Neural crest cell (in vitro differentiated cells): ENCODE measurements at regions not wholly inside any gene's neighbourhood (a gene's known extent, or its start where the extent isn't known, plus 50 kb on each side); places are given as distances from the start of the nearest gene placed in this dataset.

Experiments used
- DNase-seq: peaks from one replicate; pipeline ENCODE4 v3.0.0; 2021; ENCODE audit warnings: low read depth, mixed read lengths, low spot score
- H3K27ac Mint-ChIP-seq: one replicate; pipeline ENCODE4 v1.8.0; 2021; ENCODE audit warnings: mild to moderate bottlenecking, mixed read lengths; ENCODE audit not compliant: unreplicated experiment
- H3K27me3 Mint-ChIP-seq: 2 replicates; pipeline ENCODE4 v1.8.0; 2021; ENCODE audit warnings: low read depth, mild to moderate bottlenecking, mixed read lengths
- H3K36me3 Mint-ChIP-seq: 2 replicates; pipeline ENCODE4 v1.8.0; 2021; ENCODE audit warnings: low read depth, mild to moderate bottlenecking, mixed read lengths
- H3K4me1 Mint-ChIP-seq: 2 replicates; pipeline ENCODE4 v1.8.0; 2021; ENCODE audit warnings: mixed read lengths
- H3K4me3 Mint-ChIP-seq: one replicate; pipeline ENCODE4 v1.8.0; 2021; ENCODE audit warnings: mild to moderate bottlenecking, mixed read lengths
- H3K9me3 Mint-ChIP-seq: 2 replicates; pipeline ENCODE4 v1.8.0; 2021; ENCODE audit warnings: mixed read lengths
- TF ChIP-seq, protein P1 (sequence below): fragments of 200-600 bp; sonication (generic); conservative IDR thresholded peaks from 2 replicates; pipeline ENCODE4 v1.5.0; 2021; ENCODE audit warnings: antibody characterized with exemption, mild to moderate bottlenecking

DNA sequence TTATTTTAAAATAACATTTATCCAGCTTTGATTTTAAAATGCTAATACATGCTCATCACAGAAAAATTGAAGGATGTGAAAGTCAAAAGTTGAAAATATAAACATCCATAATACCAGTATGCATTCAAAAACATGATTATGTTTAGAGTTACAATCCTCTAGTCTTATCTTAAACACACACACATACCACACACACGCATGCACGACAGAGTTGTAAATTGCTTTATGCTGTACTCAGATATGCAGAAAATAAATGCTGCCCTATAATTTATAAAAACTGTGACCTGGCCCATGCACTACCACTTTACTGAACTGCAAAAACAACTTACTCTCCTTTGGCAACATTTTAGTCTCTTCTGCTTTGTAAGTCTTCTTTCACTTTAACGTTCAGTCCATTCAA is 793.0 kb upstream of the FANCL start:
- no peak for DNase-seq
- H3K36me3 Mint-ChIP-seq: no peaks in the 10 kb centered on the region
- no peak overlapping the region for H3K27ac Mint-ChIP-seq
- H3K9me3 Mint-ChIP-seq: peaks cover 4% of the 10 kb centered on the region
- TF ChIP-seq, protein P1, sequence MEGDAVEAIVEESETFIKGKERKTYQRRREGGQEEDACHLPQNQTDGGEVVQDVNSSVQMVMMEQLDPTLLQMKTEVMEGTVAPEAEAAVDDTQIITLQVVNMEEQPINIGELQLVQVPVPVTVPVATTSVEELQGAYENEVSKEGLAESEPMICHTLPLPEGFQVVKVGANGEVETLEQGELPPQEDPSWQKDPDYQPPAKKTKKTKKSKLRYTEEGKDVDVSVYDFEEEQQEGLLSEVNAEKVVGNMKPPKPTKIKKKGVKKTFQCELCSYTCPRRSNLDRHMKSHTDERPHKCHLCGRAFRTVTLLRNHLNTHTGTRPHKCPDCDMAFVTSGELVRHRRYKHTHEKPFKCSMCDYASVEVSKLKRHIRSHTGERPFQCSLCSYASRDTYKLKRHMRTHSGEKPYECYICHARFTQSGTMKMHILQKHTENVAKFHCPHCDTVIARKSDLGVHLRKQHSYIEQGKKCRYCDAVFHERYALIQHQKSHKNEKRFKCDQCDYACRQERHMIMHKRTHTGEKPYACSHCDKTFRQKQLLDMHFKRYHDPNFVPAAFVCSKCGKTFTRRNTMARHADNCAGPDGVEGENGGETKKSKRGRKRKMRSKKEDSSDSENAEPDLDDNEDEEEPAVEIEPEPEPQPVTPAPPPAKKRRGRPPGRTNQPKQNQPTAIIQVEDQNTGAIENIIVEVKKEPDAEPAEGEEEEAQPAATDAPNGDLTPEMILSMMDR: no peak
- H3K27me3 Mint-ChIP-seq: peaks cover 3% of the 10 kb centered on the region
- no peak overlapping the region for H3K4me3 Mint-ChIP-seq
- H3K4me1 Mint-ChIP-seq: no peaks in the 10 kb centered on the region

DNA sequence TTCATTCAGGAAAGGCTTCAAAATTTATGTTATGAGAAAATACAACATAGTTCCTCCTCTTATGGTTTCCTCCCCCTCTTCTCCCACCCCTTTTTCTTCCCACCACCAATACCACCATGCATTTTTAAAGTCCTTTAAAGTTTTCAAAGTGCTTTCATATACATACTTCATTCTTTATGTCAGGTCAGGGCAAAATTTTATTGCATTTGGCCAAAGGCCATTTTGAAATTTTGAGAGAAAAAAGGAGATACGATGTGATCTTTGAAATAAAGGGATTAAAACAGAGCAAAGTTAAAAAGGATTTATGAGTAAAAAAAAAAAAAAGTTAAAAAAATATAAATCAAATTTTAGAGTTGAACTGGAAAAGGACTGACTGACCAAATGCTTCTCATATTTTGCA is 792.5 kb upstream of the FANCL start:
- H3K4me3 Mint-ChIP-seq: no peak overlapping the region
- H3K4me1 Mint-ChIP-seq: no peaks in the 10 kb centered on the region
- DNase-seq: no peak
- H3K27me3 Mint-ChIP-seq: peaks cover under 1% of the 10 kb centered on the region
- no peaks in the 10 kb centered on the region for H3K36me3 Mint-ChIP-seq
- H3K27ac Mint-ChIP-seq: no peak overlapping the region
- H3K9me3 Mint-ChIP-seq: peaks cover 4% of the 10 kb centered on the region
- TF ChIP-seq, protein P1: no peak

DNA sequence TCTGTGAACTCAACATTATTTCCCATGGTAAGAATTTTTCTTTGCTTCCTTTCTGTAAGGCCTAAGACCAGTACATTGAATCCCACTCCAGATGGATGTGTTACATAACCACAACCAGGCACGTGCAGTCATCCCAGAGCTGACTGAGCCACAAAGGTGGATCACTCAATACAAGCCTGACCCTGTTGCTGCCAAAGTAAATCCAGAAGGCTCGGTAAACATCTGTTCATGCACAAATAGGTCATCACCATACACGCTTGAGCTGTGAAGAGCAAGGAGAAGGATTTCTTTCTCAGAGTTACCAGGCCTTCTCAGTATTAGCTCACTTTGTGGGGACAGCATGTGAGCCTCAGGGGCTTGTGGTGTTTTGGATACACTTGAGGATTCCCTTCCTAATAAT is 791.4 kb upstream of the FANCL start:
- H3K27ac Mint-ChIP-seq: no peak overlapping the region
- H3K4me1 Mint-ChIP-seq: no peaks in the 10 kb centered on the region
- no peaks in the 10 kb centered on the region for H3K27me3 Mint-ChIP-seq
- H3K4me3 Mint-ChIP-seq: no peak overlapping the region
- no peak for DNase-seq
- H3K9me3 Mint-ChIP-seq: peaks cover 3% of the 10 kb centered on the region
- TF ChIP-seq, protein P1: no peak
- H3K36me3 Mint-ChIP-seq: no peaks in the 10 kb centered on the region

DNA sequence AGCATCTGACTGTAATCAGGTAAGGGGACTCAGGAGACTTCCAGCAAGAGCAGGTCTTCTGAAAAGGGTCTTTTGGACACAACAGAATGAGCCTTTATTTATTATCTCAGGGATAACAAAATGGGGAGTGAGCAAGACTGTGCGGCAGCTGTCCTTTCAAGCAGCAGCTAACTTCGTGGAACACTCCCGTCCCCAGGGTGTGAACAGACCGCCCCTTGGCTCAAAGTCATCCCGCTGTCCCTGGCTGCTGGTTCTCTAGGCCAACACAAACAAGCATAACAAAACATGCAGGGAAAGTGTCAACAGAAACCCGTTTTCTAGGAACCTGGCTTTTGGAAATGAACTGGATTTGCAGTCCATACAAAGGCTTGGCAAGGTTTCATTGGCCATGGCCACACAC is 787.9 kb upstream of the FANCL start:
- TF ChIP-seq, protein P1: no peak
- no peak for DNase-seq
- Mint-ChIP-seq H3K9me3 (no peaks in the 10 kb centered on the region), H3K27ac (no peak overlapping the region), H3K4me3 (no peak overlapping the region), H3K27me3 (no peaks in the 10 kb centered on the region), H3K36me3 (no peaks in the 10 kb centered on the region), H3K4me1 (no peaks in the 10 kb centered on the region)

GRCh38 chr2:59027320-59027719 is 786.2 kb upstream of the FANCL start:
- Mint-ChIP-seq H3K4me3 (no peak overlapping the region), H3K36me3 (no peaks in the 10 kb centered on the region), H3K27me3 (no peaks in the 10 kb centered on the region), H3K9me3 (no peaks in the 10 kb centered on the region), H3K27ac (no peak overlapping the region), H3K4me1 (no peaks in the 10 kb centered on the region)
- DNase-seq: no peak
- TF ChIP-seq, protein P1: no peak
